Pulmonary artery endothelial cell (primary cell): ENCODE measurements at regions not wholly inside any gene's neighbourhood (a gene's known extent, or its start where the extent isn't known, plus 50 kb on each side); places are given as distances from the start of the nearest gene placed in this dataset.
"Not testable (repeated sequence)": the region's sequence is repeated elsewhere in the genome, so short reads cannot be mapped to it uniquely, and the experiment has no call there.

Source experiments
- DNase-seq: peaks from one replicate; pipeline ENCODE4 v3.0.0-alpha.2; 2011; ENCODE audit warnings: low read depth, low spot score

DNA sequence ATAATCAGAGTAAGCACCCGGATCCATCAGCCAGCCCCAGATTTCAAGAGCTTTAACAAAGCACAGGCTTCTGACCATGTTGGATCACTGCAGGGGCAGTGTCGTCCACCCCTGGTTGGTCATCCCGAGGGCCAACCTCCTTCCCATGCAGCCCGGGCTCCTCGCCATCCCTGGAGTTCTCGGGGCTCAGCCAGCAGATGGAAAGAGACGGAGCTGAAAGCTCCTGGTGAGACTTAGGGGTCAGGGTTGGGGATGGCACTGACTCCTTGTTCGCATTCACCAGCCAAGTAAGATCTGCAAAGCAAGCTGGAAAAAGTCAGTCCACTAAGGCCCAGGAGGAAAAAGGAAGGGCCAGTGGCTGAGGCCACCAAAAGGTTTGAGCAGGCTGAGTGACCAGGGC, 888.9 kb downstream of the BRD1 start:
- DNase-seq, result no peak

- DNase-seq, result no peak
Measured at GRCh38 chr22:48937032-48937639, 890.5 kb downstream of the BRD1 start.

- DNase-seq, result no peak
Measured at GRCh38 chr22:48936391-48936790, 891.3 kb downstream of the BRD1 start.

DNA sequence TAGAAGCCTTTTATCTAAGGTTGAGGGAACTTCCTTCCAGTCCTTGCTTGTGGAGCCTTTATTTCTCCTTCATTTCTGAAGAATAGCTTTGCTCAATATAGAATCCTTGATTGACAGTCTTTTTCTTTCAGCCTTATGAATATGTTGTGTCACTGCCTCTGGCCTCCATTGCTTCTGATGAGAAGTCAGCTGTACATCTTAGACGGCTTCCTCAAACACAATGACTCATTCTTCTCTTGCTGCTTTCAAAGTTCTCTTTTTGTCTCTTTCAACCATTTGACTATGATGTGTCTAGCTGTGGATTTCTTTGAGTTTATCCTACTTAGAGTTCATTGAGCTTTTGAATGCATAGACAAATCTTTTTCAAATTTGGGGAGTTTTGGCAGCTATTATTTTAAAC, 893.2 kb downstream of the BRD1 start:
- DNase-seq, result no peak

DNA sequence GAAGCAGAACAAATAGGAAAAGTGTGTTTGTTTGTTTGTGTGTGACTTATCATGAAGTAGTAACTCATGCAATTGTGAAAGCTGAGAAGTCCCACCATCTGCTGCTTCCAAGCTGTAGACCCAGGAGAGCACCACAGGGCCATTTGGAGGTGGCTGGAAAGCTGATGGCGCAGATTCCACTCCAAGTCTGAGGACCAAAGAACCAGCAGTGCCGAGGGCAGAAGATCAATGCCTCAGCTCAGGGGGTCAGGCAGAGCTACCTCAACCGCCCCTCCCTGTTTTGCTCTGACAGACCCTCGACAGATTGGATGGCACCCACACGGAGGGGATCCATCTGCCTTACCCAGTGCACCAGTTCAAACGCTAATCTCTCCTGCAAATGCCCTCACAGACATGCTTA, 896.2 kb downstream of the BRD1 start:
- no peak for DNase-seq

- DNase-seq, result no peak
Measured at GRCh38 chr22:48929276-48929790, 898.3 kb downstream of the BRD1 start.

DNA sequence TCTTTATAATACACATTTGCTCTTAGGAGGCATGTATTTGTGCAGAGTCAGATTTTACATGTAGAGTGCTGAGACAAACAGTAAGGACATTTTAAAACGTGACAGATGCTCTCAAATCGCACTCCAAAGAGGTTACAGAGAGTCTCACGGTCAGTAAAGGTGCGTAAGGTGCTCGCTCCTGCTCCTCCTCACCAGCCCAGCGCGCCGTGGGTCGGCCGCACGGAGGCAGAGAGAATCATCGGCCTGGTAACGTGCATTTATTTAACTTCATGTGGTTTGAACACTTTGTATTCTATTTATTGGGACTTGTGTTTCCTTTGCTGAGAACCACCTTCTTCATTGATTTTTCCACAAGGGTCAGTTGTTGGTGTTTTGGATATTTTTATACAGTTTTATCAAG, 900.1 kb downstream of the BRD1 start:
- no peak for DNase-seq

DNA sequence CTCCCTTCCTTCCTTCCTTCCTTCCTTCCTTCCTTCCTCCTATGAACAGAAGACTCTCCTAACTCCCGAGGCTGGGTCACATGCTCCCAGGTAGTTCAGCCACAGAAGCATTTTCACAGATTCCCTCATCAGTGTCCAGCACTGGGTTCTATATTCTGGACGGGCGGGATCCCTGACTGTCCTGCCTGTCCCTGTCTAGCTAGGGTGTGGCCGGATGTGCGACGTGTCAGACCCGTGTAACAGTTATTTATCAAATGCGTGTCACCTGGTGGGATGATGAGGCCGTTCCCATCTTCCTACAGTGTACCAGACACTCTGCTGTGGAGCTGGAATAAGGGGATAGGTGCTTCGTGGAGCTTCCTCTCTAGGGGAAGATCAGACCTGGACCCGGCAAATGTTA, 901.0 kb downstream of the BRD1 start:
- DNase-seq, result no peak

DNA sequence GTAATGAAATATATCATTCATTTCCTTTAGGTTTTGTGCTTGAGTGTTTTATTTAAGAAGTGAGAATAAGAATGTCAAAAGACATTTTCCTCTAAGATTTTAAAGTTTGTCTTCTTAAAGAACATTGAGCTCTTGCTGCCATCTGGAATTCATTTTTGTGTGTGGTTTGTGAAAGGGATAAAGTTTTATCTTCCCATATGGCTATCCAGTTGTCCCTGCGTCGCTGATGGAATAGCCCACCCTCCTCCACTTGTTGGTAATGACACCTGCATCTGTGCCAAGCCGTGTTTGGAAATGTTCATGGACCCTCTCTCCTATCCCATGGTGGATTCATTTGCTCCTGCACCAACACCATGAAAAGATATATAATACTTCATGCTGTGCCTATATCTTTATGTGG, 901.5 kb downstream of the BRD1 start:
- DNase-seq, result no peak

DNA sequence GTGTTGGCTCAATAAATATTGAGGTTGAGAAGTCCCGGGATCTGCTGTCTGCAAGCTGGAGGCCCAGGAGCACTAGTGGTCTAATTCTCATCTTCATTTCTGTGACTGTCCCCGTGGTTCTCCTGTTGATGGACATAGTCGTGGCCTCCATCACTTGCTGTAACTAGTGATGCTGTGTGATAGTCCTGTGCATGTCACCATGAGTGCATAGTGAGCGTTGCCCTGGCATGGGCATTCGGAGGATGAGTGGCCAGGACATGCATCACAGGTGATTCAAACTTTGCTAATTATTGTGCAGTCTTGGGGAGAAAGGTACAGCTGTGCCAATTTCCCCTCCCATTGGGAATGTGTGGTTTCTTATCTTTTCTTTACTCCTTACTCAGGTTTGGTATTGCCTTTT, 902.2 kb downstream of the BRD1 start:
- DNase-seq, result no peak

GRCh38 chr22:48923996-48924395, 903.7 kb downstream of the BRD1 start:
- no peak for DNase-seq

GRCh38 chr22:48923165-48923865, 904.4 kb downstream of the BRD1 start:
- DNase-seq, result no peak

DNA sequence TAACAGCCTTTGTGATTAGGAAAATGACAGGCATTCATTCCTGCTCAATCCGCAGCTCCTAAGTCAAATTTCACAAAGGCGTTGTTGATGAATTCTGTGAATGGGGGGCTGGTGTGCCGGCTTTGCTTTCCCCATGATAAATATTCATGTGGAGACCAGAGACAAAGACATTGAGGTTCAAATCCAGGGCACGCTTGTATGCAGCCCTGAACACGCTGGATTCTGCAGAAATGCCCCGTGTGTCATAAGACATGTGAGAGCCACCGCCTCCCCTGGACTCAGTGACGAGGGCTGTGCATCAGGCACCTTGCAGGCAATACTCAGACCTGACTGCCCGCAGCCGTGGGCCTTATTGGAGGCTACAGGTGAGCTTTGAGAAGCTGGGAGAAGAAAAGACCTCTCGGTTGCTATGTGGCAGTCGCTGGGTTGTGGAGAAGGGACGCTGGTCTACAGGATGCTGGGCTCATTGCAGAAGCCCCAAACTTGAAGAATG, 906.2 kb downstream of the BRD1 start:
- no peak for DNase-seq

DNA sequence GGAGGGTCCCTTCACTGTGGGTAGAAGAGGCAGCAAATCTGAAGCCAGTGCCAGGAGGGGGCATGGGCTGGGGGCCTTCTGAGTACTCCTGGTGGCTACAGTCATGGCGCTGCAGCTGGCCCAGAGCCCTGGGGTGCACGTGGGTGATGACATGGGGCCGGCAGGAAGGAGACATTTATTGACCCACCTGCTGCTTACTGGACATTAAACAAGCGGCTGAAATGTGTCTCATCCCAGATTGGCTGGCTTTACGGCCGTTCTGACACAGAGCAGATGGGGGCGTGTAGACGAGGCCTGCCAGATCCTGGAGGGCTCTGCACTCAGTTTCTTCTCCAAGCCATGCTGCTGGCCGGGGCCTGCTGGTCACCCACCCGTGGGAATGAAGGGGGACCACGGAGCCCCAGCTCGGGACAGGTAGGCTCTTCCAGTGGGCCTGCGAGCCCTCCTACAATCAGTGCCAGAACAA, 906.9 kb downstream of the BRD1 start:
- no peak for DNase-seq

GRCh38 chr22:48919851-48920589, 907.7 kb downstream of the BRD1 start:
- DNase-seq, result no peak

DNA sequence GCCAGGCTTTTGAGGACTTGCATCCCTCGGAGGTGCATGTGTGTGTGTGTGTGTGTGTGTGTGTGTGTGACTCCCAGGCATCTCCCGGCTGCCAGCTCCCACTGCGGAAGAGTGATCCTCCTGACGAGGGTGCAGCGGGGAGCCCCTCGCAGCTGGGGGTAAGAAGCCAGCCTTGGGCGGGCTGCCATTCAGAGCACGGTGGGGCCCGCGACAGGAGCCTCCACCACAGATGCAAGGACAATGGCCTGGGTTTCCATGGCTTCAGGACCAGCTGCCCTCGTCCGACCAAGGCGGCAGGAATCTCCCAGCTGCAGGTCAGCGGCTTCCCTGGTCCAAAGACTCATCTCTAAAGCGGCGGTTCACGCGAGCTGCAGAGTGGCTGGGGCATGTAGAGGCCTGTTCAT, 908.5 kb downstream of the BRD1 start:
- DNase-seq, result no peak

GRCh38 chr22:48918585-48919186, 909.0 kb downstream of the BRD1 start:
- DNase-seq, result no peak

- not testable (repeated sequence) for DNase-seq
Measured at GRCh38 chr22:48912356-48913066, 915.2 kb downstream of the BRD1 start.

DNA sequence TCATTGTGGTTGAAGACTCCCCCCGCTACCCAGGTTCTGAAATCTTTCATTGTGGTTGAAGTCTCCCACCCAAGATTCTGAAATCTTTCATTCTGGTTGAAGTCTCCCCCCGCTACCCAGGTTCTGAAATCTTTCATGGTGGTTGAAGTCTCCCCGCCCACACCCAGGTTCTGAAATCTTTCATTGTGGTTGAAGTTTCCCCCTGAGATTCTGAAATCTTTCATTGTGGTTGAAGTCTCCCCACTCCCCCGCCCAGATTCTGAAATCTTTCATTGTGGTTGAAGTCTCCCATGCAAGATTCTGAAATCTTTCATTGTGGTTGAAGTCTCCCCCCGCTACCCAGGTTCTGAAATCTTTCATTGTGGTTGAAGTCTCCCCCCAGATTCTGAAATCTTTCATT, 916.0 kb downstream of the BRD1 start:
- DNase-seq, result not testable (repeated sequence)

GRCh38 chr22:48911067-48911466, 916.6 kb downstream of the BRD1 start:
- not testable (repeated sequence) for DNase-seq

DNA sequence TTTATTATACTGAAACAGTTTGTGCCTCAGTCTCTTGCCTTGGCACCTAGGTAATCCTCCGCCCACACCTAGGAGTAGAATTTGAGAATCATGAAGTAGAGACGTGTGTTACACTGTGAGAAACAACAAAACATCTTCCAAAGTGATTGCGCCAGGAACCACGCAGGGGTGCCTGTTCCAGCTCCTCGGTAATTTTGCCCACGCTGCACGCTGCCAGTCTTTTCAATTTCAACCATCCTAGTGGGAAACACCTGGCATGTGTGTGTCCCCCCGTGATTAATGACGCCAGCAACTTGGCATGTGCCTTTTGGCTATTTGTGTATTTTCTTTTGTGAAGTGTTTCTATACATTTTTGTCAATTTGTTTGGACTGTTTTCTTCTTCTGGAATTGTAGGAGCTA, 919.1 kb downstream of the BRD1 start:
- no peak for DNase-seq
